ENCODE measurements at regions not wholly inside any gene's neighbourhood (a gene's known extent, or its start where the extent isn't known, plus 50 kb on each side); places are given as distances from the start of the nearest gene placed in this dataset.
"Not testable (repeated sequence)": the region's sequence is repeated elsewhere in the genome, so short reads cannot be mapped to it uniquely, and the experiment has no call there.

- DNase-seq = no peak
These were observed 441.1 kb upstream of the PCDH10 start for GRCh38 chr4:132707955-132708354.

GRCh38 chr4:132709056-132709455 lies 440.0 kb upstream of the PCDH10 start:
- DNase-seq = no peak

- DNase-seq = no peak
These were observed 438.1 kb upstream of the PCDH10 start for GRCh38 chr4:132710971-132711370.

GRCh38 chr4:132737344-132737743 lies 411.8 kb upstream of the PCDH10 start:
- DNase-seq = no peak

GRCh38 chr4:132759199-132759780 lies 389.8 kb upstream of the PCDH10 start:
- DNase-seq = no peak

GRCh38 chr4:132763465-132763864 lies 385.6 kb upstream of the PCDH10 start:
- no peak for DNase-seq

- DNase-seq = no peak
These were observed 381.2 kb upstream of the PCDH10 start for GRCh38 chr4:132767901-132768300.

GRCh38 chr4:132770776-132771175 lies 378.3 kb upstream of the PCDH10 start:
- no peak for DNase-seq

- DNase-seq = no peak
These were observed 356.8 kb upstream of the PCDH10 start for GRCh38 chr4:132792310-132792709.

- no peak for DNase-seq
These were observed 351.2 kb upstream of the PCDH10 start for GRCh38 chr4:132797856-132798255.

- DNase-seq = no peak
These were observed 339.6 kb upstream of the PCDH10 start for GRCh38 chr4:132809298-132810032.

- not testable (repeated sequence) for DNase-seq
These were observed 336.0 kb upstream of the PCDH10 start for GRCh38 chr4:132813061-132813460.

- DNase-seq = no peak
These were observed 331.0 kb upstream of the PCDH10 start for GRCh38 chr4:132818091-132818490.

- no peak for DNase-seq
These were observed 325.7 kb upstream of the PCDH10 start for GRCh38 chr4:132823419-132823818.

GRCh38 chr4:132824761-132825160 lies 324.3 kb upstream of the PCDH10 start:
- no peak for DNase-seq

- no peak for DNase-seq
These were observed 321.6 kb upstream of the PCDH10 start for GRCh38 chr4:132827522-132827921.

- no peak for DNase-seq
These were observed 310.9 kb upstream of the PCDH10 start for GRCh38 chr4:132838244-132838643.

- DNase-seq = no peak
These were observed 310.0 kb upstream of the PCDH10 start for GRCh38 chr4:132839070-132839469.

- no peak for DNase-seq
These were observed 289.2 kb upstream of the PCDH10 start for GRCh38 chr4:132859929-132860328.

GRCh38 chr4:132860976-132861375 lies 288.1 kb upstream of the PCDH10 start:
- DNase-seq = no peak

- DNase-seq = no peak
These were observed 285.5 kb upstream of the PCDH10 start for GRCh38 chr4:132863619-132864018.

GRCh38 chr4:132865458-132865857 lies 283.6 kb upstream of the PCDH10 start:
- DNase-seq = no peak

GRCh38 chr4:132865922-132866321 lies 283.2 kb upstream of the PCDH10 start:
- DNase-seq = no peak

- DNase-seq = no peak
These were observed 282.5 kb upstream of the PCDH10 start for GRCh38 chr4:132866616-132867015.

GRCh38 chr4:132893787-132894186 lies 255.3 kb upstream of the PCDH10 start:
- DNase-seq = no peak
